K562 (cell line): ENCODE measurements at regions not wholly inside any gene's neighbourhood (a gene's known extent, or its start where the extent isn't known, plus 50 kb on each side); places are given as distances from the start of the nearest gene placed in this dataset.

ENCODE experiments used
- ATAC-seq: fragments of 200-7000 bp; cut with Tn5 transposase; 3 replicates; pipeline ENCODE4 v1.9.1; 2020; ENCODE audit warnings: moderate library complexity
- BruUV-seq: library from RNA; stranded (reverse); fragments of 400-500 nt; replicated peaks from 2 replicates; lab custom pipeline; 2021; lab: Mats Ljungman, UMichigan
- CTCF ChIA-PET: fragments of 300-600 bp; formaldehyde crosslinking; extraction: SDS; loops from one replicate; lab custom pipeline; 2021; ENCODE audit warnings: low intra/inter-chr PET ratio; lab: Yijun Ruan, JAX
- POLR2A ChIA-PET: fragments of 300-600, 350-650 bp; sonication (Branson Sonifier 250); formaldehyde crosslinking; extraction: SDS; loops from one replicate; lab custom pipeline; 2021; ENCODE audit warnings: antibody characterized with exemption, inconsistent platforms; lab: Yijun Ruan, JAX
- DNase-seq, 4 experiments: peaks; one replicate each; pipeline versions ENCODE4 v3.0.0 to v3.0.0-alpha.2; 2011 to 2018; ENCODE audit warnings: low spot score in 3 of 4, mixed read lengths in 3 of 4; ENCODE audit errors: extremely low read depth in 1 of 4
- FAIRE-seq: peaks from 2 replicates; lab custom pipeline; 2011; peaks lifted over from hg19 to GRCh38; lab: Jason Lieb, UNC
- H2AFZ ChIP-seq: 2 replicates; pipeline ENCODE4 v1.6.0; 2011; ENCODE audit warnings: low read depth, low read length, control low read depth, inconsistent platforms
- H3K27ac ChIP-seq: fragments of 200-600 bp; 3 replicates; pipeline ENCODE4 v1.8.0; 2011; ENCODE audit warnings: low read depth, mild to moderate bottlenecking, control low read depth, inconsistent platforms, low read length, moderate library complexity, mixed read lengths; ENCODE audit errors: extremely low read depth
- H3K27me3 ChIP-seq, 2 experiments: fragments of 300-600 bp in 1 of 2; 2 replicates in 1 of 2; 3 replicates in 1 of 2; pipeline versions ENCODE4 v1.6.0 to v1.8.0; 2011; ENCODE audit warnings: inconsistent platforms in 2 of 2, low read length in 2 of 2, mild to moderate bottlenecking in 1 of 2, mixed read lengths in 1 of 2, moderate library complexity in 1 of 2; ENCODE audit not compliant: control insufficient read depth in 2 of 2, insufficient read depth in 2 of 2
- H3K36me3 ChIP-seq: fragments of 300-600 bp; 3 replicates; pipeline ENCODE4 v1.8.0; 2011; ENCODE audit warnings: mild to moderate bottlenecking, low read length, inconsistent platforms; ENCODE audit not compliant: control insufficient read depth, insufficient read depth
- H3K4me1 ChIP-seq, 2 experiments: fragments of 200-600 bp in 1 of 2; replicated peaks in 1 of 2; 2 replicates in 1 of 2; 3 replicates in 1 of 2; pipeline versions ENCODE4 v1.5.1 to v1.8.0; 2011; ENCODE audit warnings: inconsistent platforms in 2 of 2, low read length in 2 of 2, mild to moderate bottlenecking in 1 of 2, mixed read lengths in 1 of 2, moderate library complexity in 1 of 2; ENCODE audit not compliant: control insufficient read depth in 2 of 2, insufficient read depth in 2 of 2
- H3K4me2 ChIP-seq: 2 replicates; pipeline ENCODE4 v1.6.1; 2011; ENCODE audit warnings: low read length, control low read depth, inconsistent platforms, mixed read lengths; ENCODE audit not compliant: insufficient read depth
- H3K4me3 ChIP-seq: fragments of 200-600 bp; sonication (generic), shearing (Covaris generic); 2 replicates; pipeline ENCODE4 v1.5.1; 2016; ENCODE audit warnings: control low read depth, inconsistent platforms
- H3K79me2 ChIP-seq: fragments of 200-600 bp; 3 replicates; pipeline ENCODE4 v1.8.0; 2011; ENCODE audit warnings: low read length, inconsistent platforms; ENCODE audit not compliant: control insufficient read depth, insufficient read depth
- H3K9ac ChIP-seq, 2 experiments: 2 replicates each; pipeline versions ENCODE4 v1.6.0 to v1.6.1; 2011; ENCODE audit warnings: low read depth in 2 of 2, low read length in 2 of 2, control low read depth in 1 of 2, inconsistent platforms in 1 of 2, mild to moderate bottlenecking in 1 of 2, mixed read lengths in 1 of 2; ENCODE audit not compliant: insufficient read depth in 1 of 2
- H3K9me1 ChIP-seq: one replicate; pipeline ENCODE4 v1.6.0; 2011; ENCODE audit warnings: inconsistent platforms, mild to moderate bottlenecking, low read length, moderate library complexity; ENCODE audit not compliant: control insufficient read depth, insufficient read depth
- H3K9me3 ChIP-seq: replicated peaks from 2 replicates; pipeline ENCODE4 v1.5.1; 2011; ENCODE audit warnings: low read depth, low read length, inconsistent platforms; ENCODE audit not compliant: control insufficient read depth, insufficient read depth
- H4K20me1 ChIP-seq: replicated peaks from 2 replicates; pipeline ENCODE4 v1.6.1; 2011; ENCODE audit warnings: low read length, inconsistent platforms, mixed read lengths; ENCODE audit not compliant: control insufficient read depth, insufficient read depth
- ARNT ChIP-seq, 2 experiments: fragments of 450-650 bp; IDR thresholded peaks; 2 replicates each; pipeline ENCODE4 v1.6.1; 2016; ENCODE audit warnings: mild to moderate bottlenecking in 1 of 2
- BRF1 ChIP-seq: IDR thresholded peaks from 3 replicates; pipeline ENCODE4 v1.6.1; 2011; ENCODE audit warnings: borderline replicate concordance, mild to moderate bottlenecking; ENCODE audit not compliant: insufficient read length; ENCODE audit errors: extremely low read depth
- C11orf30 ChIP-seq: fragments of 450-650 bp; IDR thresholded peaks from 2 replicates; pipeline ENCODE4 v1.6.1; 2016; ENCODE audit warnings: low read depth, mild to moderate bottlenecking
- CC2D1A ChIP-seq: fragments of 450-650 bp; IDR thresholded peaks from 2 replicates; pipeline ENCODE4 v1.6.1; 2017; ENCODE audit warnings: mild to moderate bottlenecking
- CCNT2 ChIP-seq: IDR thresholded peaks from 2 replicates; pipeline ENCODE4 v1.6.1; 2011; ENCODE audit warnings: borderline replicate concordance, low read depth, mild to moderate bottlenecking, moderate library complexity, mixed read lengths, low read length; ENCODE audit not compliant: insufficient read length; ENCODE audit errors: extremely low read depth
- CREB3L1 ChIP-seq: fragments of 450-650 bp; IDR thresholded peaks from 2 replicates; pipeline ENCODE4 v1.6.1; 2014; ENCODE audit warnings: low read depth, mild to moderate bottlenecking, moderate library complexity, borderline replicate concordance
- GABPB2 ChIP-seq: fragments of 250-450 bp; sonication (Bioruptor Pico); conservative IDR thresholded peaks from 2 replicates; pipeline ENCODE4 v1.5.1; 2021; ENCODE audit warnings: mild to moderate bottlenecking
- HDAC2 ChIP-seq: fragments of 450-650 bp; IDR thresholded peaks from 2 replicates; pipeline ENCODE4 v1.6.1; 2016; ENCODE audit warnings: mild to moderate bottlenecking
- NFE2L1 ChIP-seq: fragments of 450-650 bp; IDR thresholded peaks from 2 replicates; pipeline ENCODE4 v1.6.1; 2016; ENCODE audit warnings: missing genetic modification characterization, low read depth, mild to moderate bottlenecking, missing compliant biosample characterization, moderate library complexity, borderline replicate concordance
- NFXL1 ChIP-seq: fragments of 450-650 bp; formaldehyde crosslinking; IDR thresholded peaks from 2 replicates; pipeline ENCODE4 v1.4.0; 2021; ENCODE audit warnings: mild to moderate bottlenecking
- PML ChIP-seq: IDR thresholded peaks from 2 replicates; pipeline ENCODE4 v1.6.1; 2012; ENCODE audit warnings: low read length, inconsistent platforms
- POU5F1 ChIP-seq: fragments of 150-350 bp; IDR thresholded peaks from 2 replicates; pipeline ENCODE4 v1.6.1; 2014; ENCODE audit warnings: borderline replicate concordance, low read length, low read depth, mild to moderate bottlenecking; ENCODE audit not compliant: partially characterized antibody
- SMARCA5 ChIP-seq: fragments of 450-650 bp; IDR thresholded peaks from 2 replicates; pipeline ENCODE4 v1.6.1; 2016
- TRIM24 ChIP-seq, 2 experiments: fragments of 450-650 bp; IDR thresholded peaks; 2 replicates each; pipeline ENCODE4 v1.6.1; 2016
- TRIM28 ChIP-seq: fragments of 450-650 bp; IDR thresholded peaks from 2 replicates; pipeline ENCODE4 v1.6.1; 2017
- ZNF24 ChIP-seq: fragments of 450-650 bp; IDR thresholded peaks from 2 replicates; pipeline ENCODE4 v1.6.1; 2016
- ZNF316 ChIP-seq: fragments of 450-650 bp; IDR thresholded peaks from 2 replicates; pipeline ENCODE4 v1.6.1; 2016
- WGBS: fragments of 100-300 bp; shearing (Covaris generic); methylation state at CpG from one replicate; pipeline ENCODE4 v1.1.6; 2016; ENCODE audit warnings: low coverage, mixed read lengths; ENCODE audit not compliant: insufficient coverage; ENCODE audit errors: missing lambda C conversion rate; 5-methylcytosine and 5-hydroxymethylcytosine counted together
- in situ Hi-C: fragments of 300-500 bp; cut with MboI; formaldehyde crosslinking; loops from 4 replicates; pipeline ENCODE4 v1.15.0; 2018; ENCODE audit warnings: inconsistent platforms, mixed read lengths
- intact Hi-C: fragments of 100-400 bp; cut with micrococcal nuclease; formaldehyde crosslinking; loops from 2 replicates; pipeline ENCODE4 v1.14.2; 2022

DNA sequence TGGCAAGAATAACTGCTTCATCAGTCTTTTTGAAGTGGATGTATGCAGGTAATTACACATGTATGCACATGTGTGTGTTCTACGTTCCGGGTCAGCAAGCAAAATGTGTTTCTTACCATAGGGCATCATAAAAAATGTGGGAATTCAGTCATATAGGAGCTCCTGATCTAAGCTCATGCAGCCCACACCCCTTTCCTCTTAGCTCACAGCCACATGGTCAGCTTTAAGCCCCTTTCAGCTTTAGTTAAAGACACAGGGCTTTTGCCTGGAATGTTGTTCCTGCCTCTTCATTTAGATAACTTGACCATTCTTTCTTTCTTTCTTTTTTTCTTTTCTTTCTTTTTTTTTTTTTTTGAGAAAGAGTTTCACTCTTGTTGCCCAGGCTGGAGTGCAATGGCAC, 258.1 kb downstream of the RPS24 start:
- Histone ChIP-seq H3K9me1 (no peaks in the 10 kb centered on the region), H4K20me1 (no peaks in the 10 kb centered on the region), H3K27ac (no peak overlapping the region), H3K36me3 (no peaks in the 10 kb centered on the region), H3K9ac (no peak overlapping the region), H3K4me1 (no peaks in the 10 kb centered on the region), H3K4me3 (no peak overlapping the region), H2AFZ (no peak overlapping the region), H3K9me3 (no peaks in the 10 kb centered on the region), H3K27me3 (peaks cover 7 to 44% of the 10 kb centered on the region in 2 experiments; a peak in 4 of 5 replicates), H3K4me2 (no peak overlapping the region), H3K79me2 (no peaks in the 10 kb centered on the region)
- WGBS = 0% methylated on average over 2 of the region's 2 CpGs
- intact Hi-C loops = no loop called here
- FAIRE-seq = no peak
- ChIA-PET CTCF (no interaction called here), POLR2A (interaction anchor here (0.9 kb wide), 1 partner anchor 10 kb away, joined by 3 read pairs; no protein-coding TSS in a partner anchor)
- in situ Hi-C loops = no loop called here
- no TSS peak for BruUV-seq
- DNase-seq = no peak
- no peak for ATAC-seq
- TF ChIP-seq NFE2L1 (tag) (no peak), POU5F1 (no peak), TRIM28 (no peak), ARNT (IDR thresholded peaks at IDR 0.05) (no peak), CREB3L1 (no peak), BRF1 (no peak), SMARCA5 (no peak), NFXL1 (CRISPR knock-in tag) (no peak), GABPB2 (no peak), CC2D1A (no peak), C11orf30 (no peak), ZNF316 (no peak), HDAC2 (no peak), PML (no peak), TRIM24 (IDR thresholded peaks at IDR 0.05) (no peak), ZNF24 (no peak), CCNT2 (no peak)
